HG03159 (cell line): ENCODE measurements at regions not wholly inside any gene's neighbourhood (a gene's known extent, or its start where the extent isn't known, plus 50 kb on each side); places are given as distances from the start of the nearest gene placed in this dataset.

Source experiments
- ATAC-seq: cut with Tn5 transposase; IDR thresholded peaks from one replicate; pipeline ENCODE4 v1.9.1; 2021; ENCODE audit warnings: mild to moderate bottlenecking, moderate library complexity; ENCODE audit not compliant: unreplicated experiment

- ATAC-seq, result no peak
Observed at GRCh38 chr1:192943108-192943507, 116.1 kb downstream of the UCHL5 start.

DNA sequence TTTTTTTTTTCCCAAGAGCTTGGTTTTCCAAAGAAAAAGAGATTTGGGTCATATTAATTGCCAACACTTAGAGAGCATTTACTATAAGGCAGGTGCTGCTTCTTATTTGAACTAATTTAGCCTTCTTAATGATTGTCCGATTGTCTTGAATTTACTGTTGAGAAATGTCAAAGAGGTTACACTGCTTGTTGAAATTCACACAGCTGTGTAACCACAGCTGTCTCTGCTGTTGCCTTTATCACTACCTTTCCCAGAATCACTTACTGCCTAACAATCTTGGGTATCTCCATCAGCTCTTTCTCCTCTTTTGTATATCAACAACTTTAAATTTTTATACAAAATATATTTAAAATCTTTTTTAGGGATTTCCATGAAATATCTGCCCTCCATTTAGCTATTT, 115.6 kb downstream of the UCHL5 start:
- no peak for ATAC-seq

DNA sequence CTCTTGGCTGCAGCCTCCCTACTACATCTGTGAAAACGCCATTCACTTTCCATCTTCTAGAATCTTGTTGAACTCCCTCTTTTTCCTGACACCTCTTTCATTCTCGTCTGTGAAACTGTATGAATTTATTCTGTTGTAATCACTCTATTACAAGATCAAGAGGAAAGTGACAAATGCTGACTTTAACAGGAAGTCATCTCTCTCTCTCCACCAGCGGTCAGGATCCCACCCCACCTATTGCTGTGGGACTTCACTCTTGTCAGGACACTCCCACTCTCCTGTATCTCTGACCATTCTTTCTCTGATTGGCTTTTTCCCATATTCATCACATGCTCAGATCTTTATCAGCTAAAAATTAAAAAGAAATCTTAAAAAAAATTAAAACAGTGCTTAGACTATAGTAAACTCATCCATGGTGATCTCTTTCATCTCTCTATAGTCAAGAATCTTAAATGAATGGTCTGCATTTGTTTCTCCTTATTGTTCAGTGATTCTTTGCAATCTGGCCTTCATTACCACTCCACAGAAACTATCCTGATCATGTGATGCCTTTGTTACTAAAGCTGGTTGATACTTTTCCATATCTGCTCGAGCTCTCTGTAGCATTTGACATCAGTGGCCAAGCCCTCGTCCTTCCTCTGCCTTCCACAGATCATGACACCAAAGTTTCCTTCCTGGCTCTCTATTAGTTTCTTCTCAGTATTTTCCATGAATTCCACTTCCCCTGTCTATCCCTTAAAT, 113.6 kb downstream of the UCHL5 start:
- no peak for ATAC-seq

GRCh38 chr1:192949783-192950182, 109.4 kb downstream of the UCHL5 start:
- no peak for ATAC-seq

- ATAC-seq, result no peak
Observed at GRCh38 chr1:192950926-192951325, 108.2 kb downstream of the UCHL5 start.

- peak; percentile 99 for ATAC-seq
Observed at GRCh38 chr1:192951691-192952460, 107.3 kb downstream of the UCHL5 start.

DNA sequence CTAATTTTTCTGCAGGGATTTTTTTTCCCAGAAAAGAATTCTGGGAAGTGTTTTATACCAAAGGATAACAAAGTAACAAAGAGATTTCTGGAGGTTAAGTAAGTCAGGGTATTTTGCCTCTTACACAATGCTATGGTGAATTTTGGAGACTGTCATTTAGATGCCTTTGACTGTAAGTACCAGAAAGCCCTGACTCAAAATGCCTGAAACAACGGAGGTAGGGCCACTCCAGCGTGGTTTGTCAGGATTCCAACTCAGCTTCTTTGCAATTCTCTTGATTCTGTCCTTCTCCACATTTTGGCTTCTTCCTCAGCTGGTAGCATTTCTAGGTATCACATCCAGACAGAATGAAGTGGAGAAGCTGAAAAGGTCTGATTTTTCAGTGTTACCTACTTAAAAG, 106.5 kb downstream of the UCHL5 start:
- ATAC-seq, result no peak

GRCh38 chr1:192954705-192955265, 104.4 kb downstream of the UCHL5 start:
- no peak for ATAC-seq

GRCh38 chr1:192958350-192958749, 100.8 kb downstream of the UCHL5 start:
- no peak for ATAC-seq

GRCh38 chr1:192958871-192959270, 100.3 kb downstream of the UCHL5 start:
- ATAC-seq, result no peak

DNA sequence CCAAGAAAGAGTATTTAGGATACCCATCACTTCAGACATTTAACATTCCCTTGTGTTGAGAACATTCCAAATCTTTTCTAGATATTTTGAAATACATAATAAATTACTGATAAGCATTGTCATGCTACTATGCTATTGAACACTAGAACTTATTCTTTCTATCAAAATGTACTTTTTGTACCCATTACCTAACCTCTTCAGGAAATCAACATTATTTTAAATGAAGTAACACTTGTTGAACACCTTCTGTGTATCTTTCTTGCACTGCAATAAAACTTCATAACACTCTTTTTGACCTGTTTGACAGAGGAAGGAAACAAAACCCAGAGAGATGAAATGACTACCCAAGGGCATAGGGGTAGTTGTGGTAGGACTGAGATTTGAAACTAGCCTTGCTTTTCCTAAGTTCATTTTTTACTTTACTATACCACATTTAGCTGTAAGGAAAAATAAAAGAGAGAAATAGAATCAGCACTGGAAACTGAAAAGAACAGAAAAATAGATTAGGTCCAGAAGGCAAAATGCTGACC, 99.4 kb downstream of the UCHL5 start:
- peak; percentile 50 for ATAC-seq
